ENCODE measurements at regions not wholly inside any gene's neighbourhood (a gene's known extent, or its start where the extent isn't known, plus 50 kb on each side); places are given as distances from the start of the nearest gene placed in this dataset.
"Not testable (repeated sequence)": the region's sequence is repeated elsewhere in the genome, so short reads cannot be mapped to it uniquely, and the experiment has no call there.

DNA sequence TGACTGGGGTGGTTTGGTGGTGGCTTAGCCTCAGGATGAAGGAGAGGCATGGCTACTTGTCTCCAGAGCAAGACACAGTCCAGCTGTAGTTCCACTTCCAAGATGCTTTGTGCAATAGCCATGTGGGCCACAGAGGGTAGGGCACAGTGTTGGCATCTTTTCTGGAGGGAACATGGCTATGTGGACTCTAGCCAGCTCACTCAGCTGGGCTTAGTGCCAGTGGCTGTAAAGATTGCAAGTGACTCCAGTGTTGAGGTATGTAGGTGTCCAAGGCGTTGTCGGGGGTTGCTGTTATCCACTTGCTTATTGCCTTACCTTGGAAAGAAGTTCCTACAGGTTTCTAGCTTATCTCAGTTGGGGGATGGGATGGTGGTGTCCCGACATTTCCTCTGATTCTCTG, 233.4 kb downstream of the CD109 start:
- H3K9me3 ChIP-seq (ENCODE audit: insufficient read depth, low read length): no peaks in the 10 kb centered on the region
- TF ChIP-seq ZNF274 (IDR thresholded peaks at IDR 0.05; ENCODE audit: low read depth, low read length): no peak
- TF ChIP-seq SUZ12 (IDR thresholded peaks at IDR 0.05; ENCODE audit: extremely low read depth, insufficient read depth, insufficient read length): no peak
- no peak for TF ChIP-seq YY1 (IDR thresholded peaks at IDR 0.05; ENCODE audit: insufficient read depth, insufficient read length)
- H3K9ac ChIP-seq (ENCODE audit: insufficient read length, low read depth): no peak overlapping the region
- no peak for DNase-seq (ENCODE audit: low read depth, low spot score)
- H3K27me3 ChIP-seq (ENCODE audit: insufficient read depth, insufficient read length): no peaks in the 10 kb centered on the region
- H3K4me1 ChIP-seq (ENCODE audit: insufficient read depth, insufficient read length): no peaks in the 10 kb centered on the region
- H3K4me3 ChIP-seq (ENCODE audit: insufficient read length, low read depth): no peak overlapping the region
- no peaks in the 10 kb centered on the region for H3K36me3 ChIP-seq (ENCODE audit: insufficient read depth, insufficient read length, low read length)

GRCh38 chr6:73927421-73927820, 231.4 kb downstream of the CD109 start:
- Histone ChIP-seq H3K4me1 (ENCODE audit: insufficient read depth, insufficient read length) (no peaks in the 10 kb centered on the region), H3K4me3 (ENCODE audit: insufficient read length, low read depth) (no peak overlapping the region), H3K36me3 (ENCODE audit: insufficient read depth, insufficient read length, low read length) (no peaks in the 10 kb centered on the region), H3K9me3 (ENCODE audit: insufficient read depth, low read length) (no peaks in the 10 kb centered on the region), H3K27me3 (ENCODE audit: insufficient read depth, insufficient read length) (no peaks in the 10 kb centered on the region), H3K9ac (ENCODE audit: insufficient read length, low read depth) (no peak overlapping the region)
- no peak for DNase-seq (ENCODE audit: low read depth, low spot score)
- TF ChIP-seq YY1 (IDR thresholded peaks at IDR 0.05; ENCODE audit: insufficient read depth, insufficient read length): no peak
- TF ChIP-seq SUZ12 (IDR thresholded peaks at IDR 0.05; ENCODE audit: extremely low read depth, insufficient read depth, insufficient read length): no peak
- TF ChIP-seq ZNF274 (IDR thresholded peaks at IDR 0.05; ENCODE audit: low read depth, low read length): no peak

DNA sequence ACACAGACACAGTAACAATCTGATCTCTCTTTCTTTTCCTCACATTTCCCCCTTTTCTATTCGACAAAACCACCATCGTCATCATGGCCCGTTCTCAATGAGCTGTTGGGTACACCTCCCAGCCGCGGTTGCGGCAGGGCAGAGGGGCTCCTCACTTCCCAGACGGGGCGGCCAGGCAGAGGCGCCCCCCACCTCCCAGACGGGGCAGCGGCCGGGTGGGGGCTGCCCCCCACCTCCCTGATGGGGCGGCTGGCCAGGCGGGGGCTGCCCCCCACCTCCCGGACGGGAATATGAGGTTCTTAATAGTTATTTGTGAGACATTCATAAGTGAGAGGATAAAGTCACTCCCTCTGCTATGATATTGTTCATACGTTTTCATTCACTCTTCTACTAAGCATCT, 229.7 kb downstream of the CD109 start:
- not testable (repeated sequence) for DNase-seq (ENCODE audit: low read depth, low spot score); H3K27me3 ChIP-seq (ENCODE audit: insufficient read depth, insufficient read length); H3K4me3 ChIP-seq (ENCODE audit: insufficient read length, low read depth); H3K4me1 ChIP-seq (ENCODE audit: insufficient read depth, insufficient read length); H3K9me3 ChIP-seq (ENCODE audit: insufficient read depth, low read length); H3K36me3 ChIP-seq (ENCODE audit: insufficient read depth, insufficient read length, low read length); H3K9ac ChIP-seq (ENCODE audit: insufficient read length, low read depth)

GRCh38 chr6:73923905-73924485, 228.0 kb downstream of the CD109 start:
- no peaks in the 10 kb centered on the region for H3K36me3 ChIP-seq (ENCODE audit: insufficient read depth, insufficient read length, low read length)
- no peaks in the 10 kb centered on the region for H3K27me3 ChIP-seq (ENCODE audit: insufficient read depth, insufficient read length)
- H3K4me1 ChIP-seq (ENCODE audit: insufficient read depth, insufficient read length): no peaks in the 10 kb centered on the region
- no peaks in the 10 kb centered on the region for H3K9me3 ChIP-seq (ENCODE audit: insufficient read depth, low read length)
- no peak overlapping the region for H3K4me3 ChIP-seq (ENCODE audit: insufficient read length, low read depth)
- TF ChIP-seq ZNF274 (IDR thresholded peaks at IDR 0.05; ENCODE audit: low read depth, low read length) (no peak), YY1 (IDR thresholded peaks at IDR 0.05; ENCODE audit: insufficient read depth, insufficient read length) (no peak), SUZ12 (IDR thresholded peaks at IDR 0.05; ENCODE audit: extremely low read depth, insufficient read depth, insufficient read length) (no peak)
- no peak for DNase-seq (ENCODE audit: low read depth, low spot score)
- no peak overlapping the region for H3K9ac ChIP-seq (ENCODE audit: insufficient read length, low read depth)

DNA sequence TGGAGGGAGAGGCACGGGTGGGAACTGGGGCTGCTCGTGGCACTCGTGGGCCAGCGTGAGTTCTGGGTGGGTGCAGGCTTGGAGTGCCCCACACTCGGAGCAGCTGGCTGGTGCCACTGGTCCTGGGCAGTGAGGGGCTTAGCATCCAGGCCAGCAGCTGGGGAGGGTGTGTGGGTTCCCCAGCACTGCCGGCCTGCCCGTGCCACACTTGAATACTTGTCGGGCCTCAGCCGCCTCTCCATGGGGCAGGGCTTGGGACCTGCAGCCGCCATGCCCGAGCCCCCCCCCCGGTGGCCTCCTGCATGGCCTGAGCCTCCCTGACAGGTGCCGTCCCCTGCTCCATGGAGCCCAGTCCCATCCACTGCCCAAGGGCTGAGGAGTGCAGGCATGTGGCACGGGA, 207.2 kb downstream of the CD109 start:
- H3K36me3 ChIP-seq (ENCODE audit: insufficient read depth, insufficient read length, low read length): no peaks in the 10 kb centered on the region
- H3K9me3 ChIP-seq (ENCODE audit: insufficient read depth, low read length): peaks cover 13% of the 10 kb centered on the region
- DNase-seq (ENCODE audit: low read depth, low spot score): no peak
- H3K4me3 ChIP-seq (ENCODE audit: insufficient read length, low read depth): no peak overlapping the region
- no peaks in the 10 kb centered on the region for H3K27me3 ChIP-seq (ENCODE audit: insufficient read depth, insufficient read length)
- no peak for TF ChIP-seq YY1 (IDR thresholded peaks at IDR 0.05; ENCODE audit: insufficient read depth, insufficient read length)
- TF ChIP-seq ZNF274 (IDR thresholded peaks at IDR 0.05; ENCODE audit: low read depth, low read length): no peak
- no peak for TF ChIP-seq SUZ12 (IDR thresholded peaks at IDR 0.05; ENCODE audit: extremely low read depth, insufficient read depth, insufficient read length)
- no peaks in the 10 kb centered on the region for H3K4me1 ChIP-seq (ENCODE audit: insufficient read depth, insufficient read length)
- no peak overlapping the region for H3K9ac ChIP-seq (ENCODE audit: insufficient read length, low read depth)

- TF ChIP-seq SUZ12 (IDR thresholded peaks at IDR 0.05; ENCODE audit: extremely low read depth, insufficient read depth, insufficient read length): no peak
- TF ChIP-seq ZNF274 (IDR thresholded peaks at IDR 0.05; ENCODE audit: low read depth, low read length): no peak
- no peak for TF ChIP-seq YY1 (IDR thresholded peaks at IDR 0.05; ENCODE audit: insufficient read depth, insufficient read length)
Measured at GRCh38 chr6:73901986-73902385, 206.0 kb downstream of the CD109 start.

GRCh38 chr6:73901311-73901710, 205.3 kb downstream of the CD109 start:
- no peak for DNase-seq (ENCODE audit: low read depth, low spot score)
- Histone ChIP-seq H3K27me3 (ENCODE audit: insufficient read depth, insufficient read length) (no peaks in the 10 kb centered on the region), H3K9me3 (ENCODE audit: insufficient read depth, low read length) (peaks cover 13% of the 10 kb centered on the region), H3K4me1 (ENCODE audit: insufficient read depth, insufficient read length) (no peaks in the 10 kb centered on the region), H3K36me3 (ENCODE audit: insufficient read depth, insufficient read length, low read length) (no peaks in the 10 kb centered on the region), H3K4me3 (ENCODE audit: insufficient read length, low read depth) (no peak overlapping the region), H3K9ac (ENCODE audit: insufficient read length, low read depth) (no peak overlapping the region)
- no peak for TF ChIP-seq ZNF274 (IDR thresholded peaks at IDR 0.05; ENCODE audit: low read depth, low read length)
- TF ChIP-seq YY1 (IDR thresholded peaks at IDR 0.05; ENCODE audit: insufficient read depth, insufficient read length): no peak
- TF ChIP-seq SUZ12 (IDR thresholded peaks at IDR 0.05; ENCODE audit: extremely low read depth, insufficient read depth, insufficient read length): no peak

More at GRCh38 chr6:73901986-73902385, 206.0 kb downstream of the CD109 start:
- peaks cover 13% of the 10 kb centered on the region for H3K9me3 ChIP-seq (ENCODE audit: insufficient read depth, low read length)
- no peaks in the 10 kb centered on the region for H3K27me3 ChIP-seq (ENCODE audit: insufficient read depth, insufficient read length)
- DNase-seq (ENCODE audit: low read depth, low spot score): no peak
- no peak overlapping the region for H3K9ac ChIP-seq (ENCODE audit: insufficient read length, low read depth)
- no peak overlapping the region for H3K4me3 ChIP-seq (ENCODE audit: insufficient read length, low read depth)
- no peaks in the 10 kb centered on the region for H3K4me1 ChIP-seq (ENCODE audit: insufficient read depth, insufficient read length)
- H3K36me3 ChIP-seq (ENCODE audit: insufficient read depth, insufficient read length, low read length): no peaks in the 10 kb centered on the region

DNA sequence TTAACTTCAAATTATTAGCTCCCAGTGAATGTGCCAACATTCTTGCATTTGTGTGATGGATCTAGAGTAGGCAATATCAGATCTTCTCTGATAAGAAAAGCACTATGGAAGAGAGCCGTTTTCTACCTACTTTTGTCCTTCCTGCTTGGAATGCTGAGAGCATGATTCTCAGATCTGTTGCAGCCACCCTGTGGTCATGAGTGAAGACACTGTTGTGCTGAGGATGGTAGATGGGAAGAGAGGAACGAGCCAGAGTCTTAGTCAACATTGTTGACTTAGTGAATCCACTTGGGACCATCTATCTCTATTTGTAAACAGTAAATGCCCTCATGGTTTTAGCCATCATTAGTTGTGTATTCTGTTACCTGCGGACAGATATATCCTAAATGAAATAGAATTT, 202.6 kb downstream of the CD109 start:
- H3K27me3 ChIP-seq (ENCODE audit: insufficient read depth, insufficient read length): no peaks in the 10 kb centered on the region
- H3K4me1 ChIP-seq (ENCODE audit: insufficient read depth, insufficient read length): no peaks in the 10 kb centered on the region
- H3K36me3 ChIP-seq (ENCODE audit: insufficient read depth, insufficient read length, low read length): no peaks in the 10 kb centered on the region
- TF ChIP-seq YY1 (IDR thresholded peaks at IDR 0.05; ENCODE audit: insufficient read depth, insufficient read length): no peak
- no peak for TF ChIP-seq ZNF274 (IDR thresholded peaks at IDR 0.05; ENCODE audit: low read depth, low read length)
- no peak for TF ChIP-seq SUZ12 (IDR thresholded peaks at IDR 0.05; ENCODE audit: extremely low read depth, insufficient read depth, insufficient read length)
- peaks cover 13% of the 10 kb centered on the region for H3K9me3 ChIP-seq (ENCODE audit: insufficient read depth, low read length)
- no peak for DNase-seq (ENCODE audit: low read depth, low spot score)
- no peak overlapping the region for H3K4me3 ChIP-seq (ENCODE audit: insufficient read length, low read depth)
- no peak overlapping the region for H3K9ac ChIP-seq (ENCODE audit: insufficient read length, low read depth)

Measured in NT2/D1 (cell line).